ENCODE measurements at regions not wholly inside any gene's neighbourhood (a gene's known extent, or its start where the extent isn't known, plus 50 kb on each side); places are given as distances from the start of the nearest gene placed in this dataset.

DNA sequence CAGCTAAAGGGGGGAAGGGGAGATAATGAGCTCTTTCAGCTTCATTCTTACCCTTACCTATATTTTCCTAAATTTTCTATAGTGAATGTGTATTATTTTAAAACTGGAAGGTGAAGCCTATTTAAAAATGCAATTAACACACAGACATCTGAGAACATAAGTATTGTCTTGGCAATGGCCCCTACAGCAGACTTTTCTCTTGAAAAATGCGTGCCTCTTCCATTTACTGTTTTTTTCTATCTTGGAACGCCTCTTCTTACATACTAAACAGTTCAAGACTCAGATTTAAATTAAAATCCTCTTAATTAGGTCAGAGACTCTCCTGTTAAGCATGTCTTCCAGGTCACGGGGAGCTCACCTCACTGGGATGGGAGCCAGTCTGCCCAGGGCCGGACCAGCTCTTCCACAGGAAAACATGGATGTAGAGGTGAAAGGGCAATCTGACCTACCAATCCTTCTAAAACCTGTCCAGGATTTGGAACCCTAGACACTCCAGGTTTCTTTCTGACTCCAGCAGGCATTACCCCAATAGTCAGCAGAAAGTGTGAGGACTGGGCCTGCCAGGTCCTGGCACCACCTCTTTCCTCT lies 137.3 kb downstream of the ZNF281 start:
- TF ChIP-seq, protein P1, sequence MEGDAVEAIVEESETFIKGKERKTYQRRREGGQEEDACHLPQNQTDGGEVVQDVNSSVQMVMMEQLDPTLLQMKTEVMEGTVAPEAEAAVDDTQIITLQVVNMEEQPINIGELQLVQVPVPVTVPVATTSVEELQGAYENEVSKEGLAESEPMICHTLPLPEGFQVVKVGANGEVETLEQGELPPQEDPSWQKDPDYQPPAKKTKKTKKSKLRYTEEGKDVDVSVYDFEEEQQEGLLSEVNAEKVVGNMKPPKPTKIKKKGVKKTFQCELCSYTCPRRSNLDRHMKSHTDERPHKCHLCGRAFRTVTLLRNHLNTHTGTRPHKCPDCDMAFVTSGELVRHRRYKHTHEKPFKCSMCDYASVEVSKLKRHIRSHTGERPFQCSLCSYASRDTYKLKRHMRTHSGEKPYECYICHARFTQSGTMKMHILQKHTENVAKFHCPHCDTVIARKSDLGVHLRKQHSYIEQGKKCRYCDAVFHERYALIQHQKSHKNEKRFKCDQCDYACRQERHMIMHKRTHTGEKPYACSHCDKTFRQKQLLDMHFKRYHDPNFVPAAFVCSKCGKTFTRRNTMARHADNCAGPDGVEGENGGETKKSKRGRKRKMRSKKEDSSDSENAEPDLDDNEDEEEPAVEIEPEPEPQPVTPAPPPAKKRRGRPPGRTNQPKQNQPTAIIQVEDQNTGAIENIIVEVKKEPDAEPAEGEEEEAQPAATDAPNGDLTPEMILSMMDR (IDR thresholded peaks at IDR 0.05), result no peak
- TF ChIP-seq POLR2AphosphoS5 (IDR thresholded peaks at IDR 0.05) (no peak), EP300 (IDR thresholded peaks at IDR 0.05) (no peak), POLR2A (IDR thresholded peaks at IDR 0.05) (no peak)
- 90 to 94% methylated on average over 4 of the region's 4 CpGs for WGBS, 2 donors
- H3K36me3 ChIP-seq, result no peaks in the 10 kb centered on the region
- H3K27me3 ChIP-seq, result no peaks in the 10 kb centered on the region
- no peak overlapping the region for H3K4me3 ChIP-seq
- no peaks in the 10 kb centered on the region for H3K9me3 ChIP-seq
- no peaks in the 10 kb centered on the region for H3K4me1 ChIP-seq
- no peak for DNase-seq
- H3K27ac ChIP-seq, result no peak overlapping the region
- intact Hi-C loops (cut with DNase I), result no loop called here

- Histone ChIP-seq H3K27ac (no peak overlapping the region), H3K36me3 (no peaks in the 10 kb centered on the region), H3K4me1 (no peaks in the 10 kb centered on the region), H3K27me3 (no peaks in the 10 kb centered on the region), H3K9me3 (no peaks in the 10 kb centered on the region), H3K4me3 (no peak overlapping the region)
- intact Hi-C loops (cut with DNase I), result no loop called here
- TF ChIP-seq POLR2A (IDR thresholded peaks at IDR 0.05), result no peak
- no peak for TF ChIP-seq POLR2AphosphoS5 (IDR thresholded peaks at IDR 0.05)
- TF ChIP-seq, protein P1 (IDR thresholded peaks at IDR 0.05), result no peak
- TF ChIP-seq EP300 (IDR thresholded peaks at IDR 0.05), result no peak
- WGBS, 2 donors, result 98 to 100% methylated on average over 1 of the region's 1 CpG
- DNase-seq, result no peak
Observed at GRCh38 chr1:200269256-200269655, 140.6 kb downstream of the ZNF281 start.

- no peaks in the 10 kb centered on the region for H3K27me3 ChIP-seq
- DNase-seq, result no peak
- H3K4me1 ChIP-seq, result no peaks in the 10 kb centered on the region
- TF ChIP-seq EP300 (IDR thresholded peaks at IDR 0.05), result no peak
- TF ChIP-seq POLR2AphosphoS5 (IDR thresholded peaks at IDR 0.05), result no peak
- no peak for TF ChIP-seq POLR2A (IDR thresholded peaks at IDR 0.05)
- TF ChIP-seq, protein P1 (IDR thresholded peaks at IDR 0.05), result no peak
- no peak overlapping the region for H3K27ac ChIP-seq
- WGBS, 2 donors, result 96% methylated on average over 1 of the region's 1 CpG
- intact Hi-C loops (cut with DNase I), result no loop called here
- H3K9me3 ChIP-seq, result no peaks in the 10 kb centered on the region
- H3K36me3 ChIP-seq, result no peaks in the 10 kb centered on the region
- H3K4me3 ChIP-seq, result no peak overlapping the region
Observed at GRCh38 chr1:200267937-200268336, 141.9 kb downstream of the ZNF281 start.

GRCh38 chr1:200267458-200267857 lies 142.4 kb downstream of the ZNF281 start:
- TF ChIP-seq EP300 (IDR thresholded peaks at IDR 0.05), result no peak
- TF ChIP-seq POLR2AphosphoS5 (IDR thresholded peaks at IDR 0.05), result no peak
- H3K4me3 ChIP-seq, result no peak overlapping the region
- no peak overlapping the region for H3K27ac ChIP-seq
- H3K27me3 ChIP-seq, result no peaks in the 10 kb centered on the region
- DNase-seq, result no peak
- no peaks in the 10 kb centered on the region for H3K4me1 ChIP-seq
- H3K9me3 ChIP-seq, result no peaks in the 10 kb centered on the region
- H3K36me3 ChIP-seq, result no peaks in the 10 kb centered on the region
- WGBS, 2 donors, result 92 to 94% methylated on average over 4 of the region's 4 CpGs
- intact Hi-C loops (cut with DNase I), result no loop called here

GRCh38 chr1:200266871-200267270 lies 143.0 kb downstream of the ZNF281 start:
- TF ChIP-seq EP300 (IDR thresholded peaks at IDR 0.05) (no peak), POLR2A (IDR thresholded peaks at IDR 0.05) (no peak), POLR2AphosphoS5 (IDR thresholded peaks at IDR 0.05) (no peak)
- TF ChIP-seq, protein P1 (IDR thresholded peaks at IDR 0.05), result no peak
- intact Hi-C loops (cut with DNase I), result no loop called here

More at GRCh38 chr1:200266871-200267270, 143.0 kb downstream of the ZNF281 start:
- Histone ChIP-seq H3K27me3 (no peaks in the 10 kb centered on the region), H3K4me3 (no peak overlapping the region), H3K36me3 (no peaks in the 10 kb centered on the region), H3K9me3 (no peaks in the 10 kb centered on the region), H3K27ac (no peak overlapping the region), H3K4me1 (no peaks in the 10 kb centered on the region)
- no peak for DNase-seq
- WGBS, 2 donors, result 78 to 87% methylated on average over 3 of the region's 3 CpGs
